ENCODE measurements at regions not wholly inside any gene's neighbourhood (a gene's known extent, or its start where the extent isn't known, plus 50 kb on each side); places are given as distances from the start of the nearest gene placed in this dataset.

- no peak for TF ChIP-seq ZNF274 (IDR thresholded peaks at IDR 0.05; ENCODE audit: low read depth, low read length)
- no peak overlapping the region for H3K4me3 ChIP-seq (ENCODE audit: low read length)
These were observed 138.4 kb upstream of the SPACA1 start for GRCh38 chr6:87908978-87909811.

- no peak for TF ChIP-seq ZNF274 (IDR thresholded peaks at IDR 0.05; ENCODE audit: low read depth, low read length)
- H3K4me3 ChIP-seq (ENCODE audit: low read length), result no peak overlapping the region
These were observed 140.1 kb upstream of the SPACA1 start for GRCh38 chr6:87907521-87907920.

GRCh38 chr6:87905101-87905641, 142.5 kb upstream of the SPACA1 start:
- no peak for TF ChIP-seq ZNF274 (IDR thresholded peaks at IDR 0.05; ENCODE audit: low read depth, low read length)
- no peak overlapping the region for H3K4me3 ChIP-seq (ENCODE audit: low read length)

GRCh38 chr6:87904011-87904410, 143.6 kb upstream of the SPACA1 start:
- no peak overlapping the region for H3K4me3 ChIP-seq (ENCODE audit: low read length)
- no peak for TF ChIP-seq ZNF274 (IDR thresholded peaks at IDR 0.05; ENCODE audit: low read depth, low read length)

GRCh38 chr6:87903323-87903722, 144.3 kb upstream of the SPACA1 start:
- H3K4me3 ChIP-seq (ENCODE audit: low read length), result no peak overlapping the region
- no peak for TF ChIP-seq ZNF274 (IDR thresholded peaks at IDR 0.05; ENCODE audit: low read depth, low read length)

- TF ChIP-seq ZNF274 (IDR thresholded peaks at IDR 0.05; ENCODE audit: low read depth, low read length), result no peak
- H3K4me3 ChIP-seq (ENCODE audit: low read length), result no peak overlapping the region
These were observed 145.3 kb upstream of the SPACA1 start for GRCh38 chr6:87902383-87902782.

- H3K4me3 ChIP-seq (ENCODE audit: low read length), result no peak overlapping the region
- no peak for TF ChIP-seq ZNF274 (IDR thresholded peaks at IDR 0.05; ENCODE audit: low read depth, low read length)
These were observed 146.0 kb upstream of the SPACA1 start for GRCh38 chr6:87901613-87902012.

GRCh38 chr6:87900160-87900698, 147.4 kb upstream of the SPACA1 start:
- TF ChIP-seq ZNF274 (IDR thresholded peaks at IDR 0.05; ENCODE audit: low read depth, low read length), result no peak
- no peak overlapping the region for H3K4me3 ChIP-seq (ENCODE audit: low read length)

GRCh38 chr6:87899499-87900147, 148.0 kb upstream of the SPACA1 start:
- no peak for TF ChIP-seq ZNF274 (IDR thresholded peaks at IDR 0.05; ENCODE audit: low read depth, low read length)
- H3K4me3 ChIP-seq (ENCODE audit: low read length), result no peak overlapping the region

- no peak for TF ChIP-seq ZNF274 (IDR thresholded peaks at IDR 0.05; ENCODE audit: low read depth, low read length)
These were observed 150.0 kb upstream of the SPACA1 start for GRCh38 chr6:87897663-87898062.

GRCh38 chr6:87897013-87897412, 150.6 kb upstream of the SPACA1 start:
- no peak for TF ChIP-seq ZNF274 (IDR thresholded peaks at IDR 0.05; ENCODE audit: low read depth, low read length)
- no peak overlapping the region for H3K4me3 ChIP-seq (ENCODE audit: low read length)

More at GRCh38 chr6:87897663-87898062, 150.0 kb upstream of the SPACA1 start:
- H3K4me3 ChIP-seq (ENCODE audit: low read length), result no peak overlapping the region

- no peak overlapping the region for H3K4me3 ChIP-seq (ENCODE audit: low read length)
- no peak for TF ChIP-seq ZNF274 (IDR thresholded peaks at IDR 0.05; ENCODE audit: low read depth, low read length)
These were observed 160.4 kb upstream of the SPACA1 start for GRCh38 chr6:87887266-87887665.

- H3K4me3 ChIP-seq (ENCODE audit: low read length), result no peak overlapping the region
- TF ChIP-seq ZNF274 (IDR thresholded peaks at IDR 0.05; ENCODE audit: low read depth, low read length), result no peak
These were observed 163.4 kb upstream of the SPACA1 start for GRCh38 chr6:87884203-87884602.

- TF ChIP-seq ZNF274 (IDR thresholded peaks at IDR 0.05; ENCODE audit: low read depth, low read length), result no peak
- H3K4me3 ChIP-seq (ENCODE audit: low read length), result no peak overlapping the region
These were observed 166.2 kb upstream of the SPACA1 start for GRCh38 chr6:87881342-87881895.

All from GM08714 (cell line).